Ishikawa (cell line): ENCODE measurements at regions not wholly inside any gene's neighbourhood (a gene's known extent, or its start where the extent isn't known, plus 50 kb on each side); places are given as distances from the start of the nearest gene placed in this dataset.

Experiments
- CEBPB ChIP-seq: IDR thresholded peaks from 2 replicates; pipeline ENCODE4 v1.6.1; 2012
- CREB1 ChIP-seq: IDR thresholded peaks from 2 replicates; pipeline ENCODE4 v1.6.1; 2012; ENCODE audit warnings: low read depth
- EGR1 ChIP-seq: IDR thresholded peaks from 2 replicates; pipeline ENCODE4 v1.6.1; 2012
- EP300 ChIP-seq: IDR thresholded peaks from 2 replicates; pipeline ENCODE4 v1.6.1; 2012; ENCODE audit warnings: borderline replicate concordance
- FOXM1 ChIP-seq: IDR thresholded peaks from 2 replicates; pipeline ENCODE4 v1.6.1; 2012; ENCODE audit warnings: low read depth, borderline replicate concordance
- MAX ChIP-seq: IDR thresholded peaks from 2 replicates; pipeline ENCODE4 v1.6.1; 2012
- NFIC ChIP-seq: IDR thresholded peaks from 2 replicates; pipeline ENCODE4 v1.6.1; 2012
- RAD21 ChIP-seq: IDR thresholded peaks from 2 replicates; pipeline ENCODE4 v1.6.1; 2012; ENCODE audit warnings: low read depth
- REST ChIP-seq: IDR thresholded peaks from 2 replicates; pipeline ENCODE4 v1.6.1; 2012; ENCODE audit warnings: low read depth, mild to moderate bottlenecking
- TAF1 ChIP-seq: IDR thresholded peaks from 2 replicates; pipeline ENCODE4 v1.6.1; 2012; ENCODE audit warnings: low read depth, mild to moderate bottlenecking
- TCF12 ChIP-seq: IDR thresholded peaks from 2 replicates; pipeline ENCODE4 v1.6.1; 2012; ENCODE audit warnings: low read depth
- TEAD4 ChIP-seq: IDR thresholded peaks from 2 replicates; pipeline ENCODE4 v1.6.1; 2012
- YY1 ChIP-seq: IDR thresholded peaks from 2 replicates; pipeline ENCODE4 v1.6.1; 2012; ENCODE audit warnings: low read depth
- ZBTB7A ChIP-seq: IDR thresholded peaks from 2 replicates; pipeline ENCODE4 v1.6.1; 2012; ENCODE audit warnings: low read depth
- TF ChIP-seq, protein P1 (sequence below): IDR thresholded peaks from 2 replicates; pipeline ENCODE4 v1.6.1; 2012

DNA sequence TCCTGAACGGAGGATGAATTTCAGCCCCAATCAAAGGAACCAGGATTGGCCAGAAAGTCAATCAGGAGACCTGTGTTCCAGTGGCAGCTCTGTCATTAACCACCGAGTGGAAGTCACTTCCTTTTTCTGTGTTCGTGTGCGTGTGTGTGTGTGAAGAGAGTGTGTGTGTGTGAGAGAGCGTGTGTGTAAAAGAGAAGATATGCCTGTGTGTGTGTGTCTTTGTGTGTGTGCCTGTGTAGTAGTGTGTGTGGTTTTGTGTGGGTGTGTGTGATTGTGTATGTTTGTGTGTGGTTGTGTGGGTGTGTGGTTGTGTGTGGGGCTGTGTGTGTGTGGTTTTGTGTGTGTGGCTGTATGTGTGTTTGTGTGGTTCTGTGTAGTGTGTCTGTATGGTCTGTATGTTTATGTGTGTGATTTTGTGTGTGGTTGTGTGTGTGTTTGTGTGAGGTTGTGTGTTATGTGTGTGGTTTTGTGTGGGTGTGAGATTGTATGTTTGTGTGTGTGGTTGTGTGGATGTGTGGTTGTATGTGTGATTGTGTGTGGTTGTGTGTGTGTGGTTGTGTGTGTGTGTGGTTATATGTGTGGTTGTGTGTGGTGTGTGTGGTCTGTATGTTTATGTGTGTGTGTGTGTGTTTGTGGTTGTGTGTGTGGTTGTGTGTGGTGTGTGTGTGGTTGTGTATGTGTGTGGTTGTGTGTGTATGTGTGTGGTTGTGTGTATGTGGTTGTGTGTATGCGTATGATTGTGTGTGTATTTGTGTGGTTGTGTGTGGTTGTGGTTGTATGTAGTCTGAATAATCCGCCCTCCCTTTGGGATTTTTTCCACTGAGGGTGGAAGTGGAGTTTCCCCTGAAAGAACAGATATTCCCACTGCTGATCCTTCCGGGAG is 314.4 kb downstream of the SHQ1 start:
- TF ChIP-seq CREB1, result no peak
- TF ChIP-seq EGR1, result no peak
- TF ChIP-seq TAF1, result no peak
- TF ChIP-seq TCF12, result no peak
- TF ChIP-seq TEAD4, result no peak
- no peak for TF ChIP-seq NFIC
- TF ChIP-seq, protein P1, sequence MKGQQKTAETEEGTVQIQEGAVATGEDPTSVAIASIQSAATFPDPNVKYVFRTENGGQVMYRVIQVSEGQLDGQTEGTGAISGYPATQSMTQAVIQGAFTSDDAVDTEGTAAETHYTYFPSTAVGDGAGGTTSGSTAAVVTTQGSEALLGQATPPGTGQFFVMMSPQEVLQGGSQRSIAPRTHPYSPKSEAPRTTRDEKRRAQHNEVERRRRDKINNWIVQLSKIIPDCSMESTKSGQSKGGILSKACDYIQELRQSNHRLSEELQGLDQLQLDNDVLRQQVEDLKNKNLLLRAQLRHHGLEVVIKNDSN, result no peak
- no peak for TF ChIP-seq RAD21
- no peak for TF ChIP-seq CEBPB
- TF ChIP-seq MAX, result no peak
- no peak for TF ChIP-seq EP300
- TF ChIP-seq ZBTB7A, result no peak

- no peak for TF ChIP-seq REST
- TF ChIP-seq TAF1, result no peak
- TF ChIP-seq, protein P1, result no peak
- no peak for TF ChIP-seq NFIC
These were observed 317.8 kb downstream of the SHQ1 start for GRCh38 chr3:72530426-72530825.

DNA sequence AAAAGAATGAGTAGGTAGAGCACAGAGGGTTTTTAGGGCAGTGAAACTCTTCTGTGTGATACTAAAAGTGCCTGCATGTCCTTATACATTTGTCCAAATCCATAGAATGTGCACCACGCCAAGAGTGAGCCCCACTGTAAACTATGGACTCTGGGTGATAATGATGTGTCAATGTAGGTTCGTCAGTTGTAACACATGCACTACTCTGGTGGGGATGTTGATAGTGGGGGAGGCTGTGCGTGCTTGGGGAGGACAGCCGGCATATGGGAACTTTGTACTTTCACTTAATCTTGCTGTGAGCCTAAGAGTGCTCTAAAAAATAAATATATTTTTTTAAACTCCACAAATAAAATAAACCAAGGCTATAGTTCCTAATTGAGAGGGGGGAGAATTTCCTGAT is 319.2 kb downstream of the SHQ1 start:
- TF ChIP-seq YY1 (no peak), TAF1 (no peak), ZBTB7A (no peak), CREB1 (no peak), RAD21 (no peak), NFIC (no peak), EGR1 (no peak), REST (no peak), CEBPB (no peak), FOXM1 (no peak), EP300 (no peak), MAX (no peak), TEAD4 (no peak), TCF12 (no peak)
- TF ChIP-seq, protein P1, result no peak

DNA sequence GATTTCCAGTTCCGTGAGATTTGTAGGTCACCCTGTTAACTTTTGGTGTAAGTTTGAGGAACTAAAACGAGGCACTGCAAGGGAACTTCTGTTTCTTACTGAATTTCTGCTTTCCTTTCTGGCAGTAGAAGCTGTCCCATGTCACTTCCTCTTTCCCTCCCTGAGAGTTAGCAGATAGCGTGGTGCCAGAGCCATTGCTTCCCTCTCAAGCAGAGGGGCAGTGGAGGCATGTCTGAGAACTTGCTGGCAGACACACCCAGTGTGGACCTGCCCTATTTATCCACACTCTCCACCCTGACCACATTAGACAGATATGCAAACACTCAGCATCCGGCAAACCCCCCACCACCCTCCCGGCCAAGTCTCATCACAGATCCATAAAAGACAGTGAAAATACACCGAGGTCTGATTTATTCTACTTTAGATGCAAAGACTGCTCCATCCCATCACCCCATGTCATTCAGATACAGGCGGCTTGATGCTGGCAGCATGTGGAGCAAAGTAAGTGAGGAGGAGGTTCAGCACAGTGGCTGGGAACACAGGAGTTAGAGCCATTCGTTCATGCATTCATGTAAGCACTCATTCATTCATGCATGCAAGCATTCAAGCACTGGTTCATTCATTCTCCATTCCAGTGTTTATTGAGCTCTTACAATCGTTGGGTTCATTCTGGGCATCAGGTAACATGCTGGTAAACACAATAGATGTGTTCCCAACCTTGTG is 324.7 kb downstream of the SHQ1 start:
- no peak for TF ChIP-seq ZBTB7A
- no peak for TF ChIP-seq TAF1
- no peak for TF ChIP-seq TCF12
- no peak for TF ChIP-seq YY1
- TF ChIP-seq NFIC, result no peak
- no peak for TF ChIP-seq EGR1
- TF ChIP-seq TEAD4, result no peak
- TF ChIP-seq MAX, result no peak
- no peak for TF ChIP-seq EP300
- TF ChIP-seq, protein P1, result no peak
